SH-SY5Y (cell line): ENCODE measurements at regions not wholly inside any gene's neighbourhood (a gene's known extent, or its start where the extent isn't known, plus 50 kb on each side); places are given as distances from the start of the nearest gene placed in this dataset.

Experiments used
- GATA2 ChIP-seq: IDR thresholded peaks from 2 replicates; pipeline ENCODE4 v1.6.1; 2011; ENCODE audit warnings: mild to moderate bottlenecking, low read depth, low read length
- GATA3 ChIP-seq: IDR thresholded peaks from 2 replicates; pipeline ENCODE4 v1.6.1; 2011; ENCODE audit warnings: low read depth, mild to moderate bottlenecking, low read length, moderate library complexity

DNA sequence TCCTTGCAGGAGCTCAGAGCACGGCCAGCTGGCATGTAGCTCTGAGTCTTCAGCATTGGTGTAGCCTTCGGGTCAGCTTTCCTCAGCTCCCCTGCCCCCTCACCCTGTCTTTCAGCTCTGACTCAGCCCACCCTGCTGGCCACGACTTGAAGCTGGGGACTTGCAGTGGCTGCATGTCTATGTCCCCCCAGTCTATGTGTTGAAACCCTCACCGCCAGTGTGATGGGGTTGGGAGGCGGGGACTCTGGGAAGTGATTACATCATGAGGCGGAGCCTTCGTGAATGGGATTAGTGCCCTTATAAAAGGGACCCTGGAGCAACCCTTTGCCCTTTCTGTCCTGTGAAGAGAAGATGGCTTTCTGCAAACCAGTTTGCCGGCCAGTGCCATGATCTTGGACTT, 111.1 kb downstream of the CTTN start:
- TF ChIP-seq GATA2 = no peak
- TF ChIP-seq GATA3 = no peak
